NCI-H2029 treated with DMSO at 0.1 percent for 48 hours (cell line): ENCODE measurements at regions not wholly inside any gene's neighbourhood (a gene's known extent, or its start where the extent isn't known, plus 50 kb on each side); places are given as distances from the start of the nearest gene placed in this dataset.
"Not testable (repeated sequence)": the region's sequence is repeated elsewhere in the genome, so short reads cannot be mapped to it uniquely, and the experiment has no call there.

Source experiments
- DNase-seq: peaks from one replicate; lab custom pipeline; 2025; lab: John Stamatoyannopoulos, UW

DNA sequence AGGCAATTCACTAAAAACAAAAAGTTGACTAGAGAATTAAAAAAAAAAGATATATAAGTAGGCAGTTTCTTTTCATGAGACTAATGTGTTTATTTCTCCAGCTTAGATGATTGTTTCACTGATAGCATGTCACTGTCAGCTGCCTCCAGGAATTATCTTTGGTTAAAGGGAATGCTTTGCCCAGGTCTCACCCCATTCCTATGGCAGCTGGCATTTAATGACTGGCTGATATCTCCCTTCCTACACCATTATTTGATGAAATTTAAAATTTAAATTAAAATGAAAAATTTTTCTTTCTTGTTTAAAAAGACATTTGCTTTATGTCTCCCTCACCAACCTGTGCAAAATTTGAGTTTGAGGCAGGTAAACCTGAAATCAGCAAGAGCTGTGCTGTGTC lies 214.5 kb upstream of the PRSS1 start:
- no peak for DNase-seq

DNA sequence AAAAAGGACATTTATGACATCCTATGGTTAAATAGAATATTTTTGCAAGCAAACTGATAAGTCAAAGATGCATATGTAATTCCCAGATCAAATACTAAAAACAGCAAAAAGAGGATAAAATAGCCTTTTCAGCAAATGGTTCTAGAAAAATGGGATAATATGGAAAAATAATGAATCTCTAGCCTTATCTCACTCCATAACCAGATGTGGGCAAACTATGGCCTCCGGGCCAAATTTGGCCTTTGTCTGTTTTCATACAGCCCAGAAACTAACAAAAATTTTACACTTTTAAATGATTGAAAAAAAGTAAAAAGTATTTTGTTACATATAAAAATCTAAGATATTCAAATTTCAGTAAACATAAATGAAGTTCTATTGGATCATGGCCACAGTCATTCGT lies 215.4 kb upstream of the PRSS1 start:
- no peak for DNase-seq

DNA sequence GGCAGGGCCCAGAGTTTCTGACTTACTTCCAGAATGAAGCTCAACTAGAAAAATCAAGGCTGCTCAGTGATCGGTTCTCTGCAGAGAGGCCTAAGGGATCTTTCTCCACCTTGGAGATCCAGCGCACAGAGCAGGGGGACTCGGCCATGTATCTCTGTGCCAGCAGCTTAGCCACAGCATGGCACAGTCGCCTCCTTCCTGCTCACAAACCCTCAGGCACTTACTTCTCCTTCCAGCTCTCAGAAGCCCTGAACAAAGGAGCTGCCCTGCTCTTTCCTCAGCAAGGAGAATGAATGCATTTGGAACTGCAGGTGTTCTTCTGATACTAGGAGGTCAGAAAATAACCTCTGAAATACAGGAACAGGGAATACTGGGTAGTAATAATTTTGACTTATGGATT lies 219.7 kb upstream of the PRSS1 start:
- DNase-seq, result no peak

DNA sequence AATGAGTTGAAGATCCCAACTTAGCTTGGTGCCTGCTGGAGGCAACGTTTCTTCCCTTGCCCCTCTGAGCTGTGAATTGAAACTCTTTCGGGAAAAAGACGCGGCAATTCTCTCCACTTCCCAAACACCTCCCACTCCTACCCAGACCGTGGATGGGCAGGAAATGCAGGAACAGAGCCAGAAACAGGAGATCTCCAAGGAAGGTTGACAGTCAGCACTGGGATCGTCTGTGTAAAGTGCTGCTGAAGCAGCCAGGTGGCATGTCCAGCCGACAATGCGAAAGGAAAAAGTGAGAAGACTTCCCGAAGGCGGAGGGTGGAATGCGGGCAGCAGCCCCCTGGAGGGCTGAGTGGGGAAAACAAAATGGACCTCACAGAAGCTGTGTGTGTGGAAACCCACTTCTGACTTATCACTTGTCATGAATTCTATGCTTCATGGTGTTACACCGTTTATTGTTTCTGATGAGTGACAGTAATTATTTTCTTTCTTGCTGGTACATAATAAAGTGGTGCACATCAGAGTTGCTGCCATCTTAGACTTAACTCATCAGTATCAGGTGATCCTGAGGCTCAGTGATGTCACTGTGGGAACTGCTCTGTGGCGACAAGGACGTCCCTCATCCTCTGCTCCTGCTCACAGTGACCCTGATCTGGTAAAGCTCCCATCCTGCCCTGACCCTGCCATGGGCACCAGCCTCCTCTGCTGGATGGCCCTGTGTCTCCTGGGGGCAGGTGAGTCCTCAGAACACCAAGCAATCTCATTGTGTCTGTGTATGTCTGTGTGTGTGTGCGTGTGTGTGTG lies 220.5 kb upstream of the PRSS1 start:
- DNase-seq, result no peak

DNA sequence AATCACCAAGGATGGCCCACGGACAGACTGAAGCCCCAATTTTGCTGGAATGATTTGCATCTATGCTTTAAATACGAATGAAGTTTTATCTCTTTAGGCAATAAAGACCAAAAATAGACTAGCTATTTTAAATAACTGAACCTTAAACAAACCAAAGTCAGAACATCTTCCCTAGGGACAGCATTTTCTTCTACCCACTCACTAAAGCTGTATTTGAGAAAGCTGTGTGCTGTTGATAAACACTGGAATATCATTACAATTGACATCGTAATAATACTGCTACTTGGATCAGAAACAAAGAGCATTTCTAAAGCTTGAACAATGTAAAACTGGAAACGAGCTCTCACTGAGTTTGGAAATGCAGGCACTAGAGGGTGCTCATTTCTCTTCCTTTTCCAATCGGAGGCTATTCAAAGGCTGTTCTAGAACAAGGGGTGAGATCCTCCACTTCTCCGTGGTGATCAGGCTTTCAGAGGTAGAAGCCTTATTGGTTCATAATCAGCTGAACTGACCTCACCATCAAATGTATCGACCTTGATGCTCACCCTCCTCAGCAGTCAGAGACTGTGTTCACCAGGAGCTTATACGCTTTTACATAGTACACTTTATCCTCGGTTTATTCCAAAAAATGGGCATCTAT lies 225.3 kb upstream of the PRSS1 start:
- no peak for DNase-seq

DNA sequence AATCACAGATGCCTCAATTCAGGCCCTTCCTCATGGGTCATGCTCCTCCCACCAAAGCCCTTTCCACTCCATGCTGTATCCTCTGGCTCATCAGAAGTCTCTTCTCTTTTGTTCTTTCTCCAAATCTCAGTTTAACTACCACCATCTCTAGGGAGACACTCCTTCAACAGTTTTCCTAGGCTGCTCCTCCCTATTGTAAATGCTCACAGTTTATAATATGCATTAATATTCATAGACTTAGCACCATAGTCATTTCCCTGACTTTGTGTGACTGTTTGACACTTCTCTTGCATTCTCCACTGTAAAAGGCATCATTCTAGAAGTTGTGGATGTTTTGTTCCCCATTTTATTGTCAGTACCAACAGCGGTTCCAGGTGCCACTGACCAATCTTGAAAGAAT lies 226.5 kb upstream of the PRSS1 start:
- no peak for DNase-seq

DNA sequence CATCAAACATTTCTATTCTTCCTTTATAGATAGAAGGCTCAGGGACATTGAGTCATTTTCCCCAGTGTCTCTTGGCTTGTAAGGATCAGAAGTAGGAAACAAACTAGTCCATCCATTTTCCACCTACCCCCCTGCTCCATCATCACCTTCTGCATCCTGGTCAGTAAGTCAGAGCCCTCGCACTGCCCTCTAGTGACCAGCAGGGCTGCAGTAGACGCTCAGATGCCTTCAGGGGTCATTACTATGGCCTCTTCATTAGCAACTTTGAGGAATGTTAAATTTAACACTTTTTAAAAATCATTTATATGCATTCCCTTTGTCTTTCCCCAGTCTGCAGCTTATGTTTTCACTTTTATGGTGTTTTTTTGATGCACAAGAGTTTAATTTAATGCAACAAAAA lies 228.4 kb upstream of the PRSS1 start:
- not testable (repeated sequence) for DNase-seq

DNA sequence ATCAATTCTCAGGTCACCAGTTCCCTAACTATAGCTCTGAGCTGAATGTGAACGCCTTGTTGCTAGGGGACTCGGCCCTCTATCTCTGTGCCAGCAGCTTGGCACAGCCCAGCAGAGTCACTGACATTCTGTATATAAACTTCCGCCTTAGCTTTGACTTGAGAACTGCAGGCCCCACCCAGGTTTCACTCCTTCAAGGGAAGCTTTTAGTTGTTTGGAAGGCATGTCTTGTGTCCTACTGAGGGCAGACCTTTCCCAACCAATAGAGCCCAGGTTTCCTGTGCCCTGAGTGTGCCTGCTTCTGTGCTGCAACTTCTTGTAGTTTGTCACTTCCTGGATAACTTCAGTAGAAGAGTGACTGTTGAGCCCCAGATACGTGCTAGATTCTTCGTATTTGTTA lies 228.8 kb upstream of the PRSS1 start:
- not testable (repeated sequence) for DNase-seq

DNA sequence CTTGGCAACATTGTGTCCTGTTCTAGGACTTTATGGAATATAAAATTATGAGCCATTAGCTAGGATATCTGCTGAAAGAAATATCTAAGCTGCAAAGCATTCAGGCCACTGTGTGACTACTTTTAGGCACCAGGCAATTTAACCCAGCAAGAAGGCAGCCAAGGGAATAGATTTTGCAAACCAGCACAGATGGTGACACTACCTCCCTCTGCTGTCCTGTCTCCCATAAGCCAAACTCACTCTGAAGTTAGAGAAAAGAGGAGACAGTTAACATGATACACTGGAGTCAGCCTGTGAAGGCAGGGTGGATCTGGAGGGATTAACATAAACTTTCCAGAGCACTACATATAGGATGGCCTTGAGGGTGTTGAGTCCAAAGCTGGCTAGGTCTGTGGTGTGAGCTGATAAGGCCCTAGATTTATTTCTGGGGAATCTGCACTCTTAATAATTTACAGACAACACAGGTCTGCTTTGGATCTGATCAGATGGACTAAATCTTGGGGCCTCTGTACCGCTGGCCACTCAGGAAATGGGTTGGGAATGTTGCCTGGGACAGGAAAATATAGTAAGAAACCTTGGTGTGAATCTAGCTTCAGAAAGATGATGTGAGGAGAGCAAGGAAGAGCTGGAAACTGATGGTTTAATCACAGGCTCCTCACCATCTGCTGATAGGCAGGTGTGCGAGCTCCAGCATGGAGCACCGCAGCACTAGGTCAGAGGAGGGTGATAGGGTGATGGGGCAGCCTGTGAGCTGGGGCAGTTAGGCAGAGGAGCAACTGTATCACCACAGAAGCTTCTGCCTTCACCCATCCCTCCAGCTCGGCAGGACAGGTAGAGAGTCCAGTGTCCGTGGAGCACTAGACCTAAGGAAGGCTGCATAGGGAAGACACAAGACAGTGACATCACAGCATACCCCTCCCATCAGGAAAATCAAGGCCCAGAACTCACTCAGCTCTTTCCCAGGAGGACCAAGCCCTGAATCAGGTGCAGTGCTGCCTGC lies 229.9 kb upstream of the PRSS1 start:
- no peak for DNase-seq

DNA sequence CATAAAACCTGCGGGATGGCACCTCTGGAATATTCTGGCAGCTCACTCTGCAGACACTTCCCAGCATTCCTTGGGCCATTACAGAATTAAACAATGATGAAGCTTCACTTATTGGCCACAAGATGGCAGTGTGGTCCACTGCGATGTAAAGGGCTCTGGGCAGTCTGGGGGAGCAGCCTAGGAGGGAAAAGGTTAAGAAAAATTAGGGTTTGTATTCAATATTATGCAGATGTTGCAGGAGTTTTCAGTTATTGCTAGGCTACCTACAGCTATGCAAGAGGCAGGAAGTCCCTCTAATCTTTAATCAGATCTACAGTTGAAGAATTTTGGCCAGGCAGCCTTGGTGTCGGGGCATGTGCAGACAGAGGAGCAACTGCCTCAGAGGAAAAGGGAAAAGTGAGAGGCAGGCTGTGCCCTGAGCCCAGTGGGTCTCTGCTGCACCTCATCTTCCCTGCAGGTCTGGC lies 233.2 kb upstream of the PRSS1 start:
- DNase-seq, result no peak

DNA sequence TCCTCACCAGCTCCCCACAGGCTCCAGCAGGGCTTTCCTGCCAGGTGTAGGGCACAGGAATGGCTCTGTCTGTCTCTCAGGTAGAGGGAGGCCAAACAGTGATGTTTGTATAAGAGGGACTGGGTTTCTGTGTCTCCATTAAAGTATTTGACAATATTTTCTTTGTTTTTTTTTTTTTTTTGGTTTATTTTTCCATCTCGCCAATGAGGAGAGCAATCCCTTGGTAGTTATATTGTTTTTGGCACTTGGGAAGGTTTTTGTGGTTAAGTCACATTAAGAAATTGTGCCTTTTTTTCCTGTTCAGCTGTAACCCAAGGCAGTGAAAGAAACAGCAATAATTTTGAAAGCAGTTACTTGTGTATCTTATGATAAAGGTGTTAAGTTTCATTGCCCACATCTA lies 234.6 kb upstream of the PRSS1 start:
- not testable (repeated sequence) for DNase-seq

DNA sequence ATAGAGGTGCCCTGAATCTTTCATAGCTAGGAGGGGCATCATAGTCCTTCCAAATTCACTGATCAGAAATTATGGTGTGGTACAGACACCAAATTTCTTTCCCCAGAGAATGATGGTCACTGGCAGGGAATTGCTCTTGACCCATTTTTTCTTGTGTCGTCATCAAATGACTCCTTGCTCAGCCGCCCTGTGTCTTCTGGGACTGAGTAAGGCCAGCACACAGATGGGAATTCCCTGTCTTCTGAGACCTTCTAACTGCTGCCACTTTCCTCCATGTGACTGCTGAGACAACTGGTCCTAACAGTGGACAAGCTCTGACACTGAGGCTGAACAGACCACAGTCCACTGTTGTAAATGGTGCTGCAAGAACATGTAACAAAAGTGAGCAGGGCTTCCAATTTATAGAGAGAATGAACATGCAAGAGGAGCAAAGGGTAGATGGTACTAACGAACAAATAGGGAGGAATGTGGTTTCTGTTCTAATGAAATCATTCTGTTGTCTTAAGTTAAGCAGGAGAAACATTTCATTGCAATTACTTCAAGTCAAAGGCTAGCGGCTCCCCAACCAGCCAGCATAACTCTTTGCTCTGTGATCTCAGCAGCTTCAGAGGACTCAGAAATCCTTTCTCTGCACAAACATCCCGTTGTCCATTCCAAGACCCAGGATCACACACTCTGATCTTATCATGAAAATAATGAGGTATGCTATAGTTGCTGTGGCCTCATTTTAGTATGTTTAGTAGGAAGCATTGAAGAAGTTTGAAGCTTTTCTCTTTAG lies 235.9 kb upstream of the PRSS1 start:
- DNase-seq, result no peak

DNA sequence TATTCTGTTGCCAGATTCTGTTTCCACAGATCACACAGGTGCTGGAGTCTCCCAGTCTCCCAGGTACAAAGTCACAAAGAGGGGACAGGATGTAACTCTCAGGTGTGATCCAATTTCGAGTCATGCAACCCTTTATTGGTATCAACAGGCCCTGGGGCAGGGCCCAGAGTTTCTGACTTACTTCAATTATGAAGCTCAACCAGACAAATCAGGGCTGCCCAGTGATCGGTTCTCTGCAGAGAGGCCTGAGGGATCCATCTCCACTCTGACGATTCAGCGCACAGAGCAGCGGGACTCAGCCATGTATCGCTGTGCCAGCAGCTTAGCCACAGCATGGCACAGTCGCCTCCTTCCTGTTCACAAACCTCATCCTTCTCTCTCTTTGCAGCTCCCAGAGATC lies 237.5 kb upstream of the PRSS1 start:
- no peak for DNase-seq

DNA sequence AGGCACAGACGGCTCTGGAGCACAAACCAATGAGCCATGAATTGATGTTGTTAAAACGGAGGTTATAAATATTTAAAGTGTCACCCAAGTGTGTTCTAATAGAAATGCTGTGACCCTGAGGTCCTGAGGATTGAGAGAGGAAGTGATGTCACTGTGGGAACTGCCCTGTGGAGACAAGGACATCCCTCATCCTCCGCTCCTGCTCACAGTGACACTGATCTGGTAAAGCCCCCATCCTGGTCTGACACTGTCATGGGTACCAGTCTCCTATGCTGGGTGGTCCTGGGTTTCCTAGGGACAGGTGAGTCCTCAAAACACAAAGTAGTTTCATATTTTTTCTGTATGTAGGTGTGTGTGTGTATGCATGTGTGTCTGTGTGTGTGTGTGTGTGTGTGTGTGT lies 237.9 kb upstream of the PRSS1 start:
- DNase-seq, result no peak

DNA sequence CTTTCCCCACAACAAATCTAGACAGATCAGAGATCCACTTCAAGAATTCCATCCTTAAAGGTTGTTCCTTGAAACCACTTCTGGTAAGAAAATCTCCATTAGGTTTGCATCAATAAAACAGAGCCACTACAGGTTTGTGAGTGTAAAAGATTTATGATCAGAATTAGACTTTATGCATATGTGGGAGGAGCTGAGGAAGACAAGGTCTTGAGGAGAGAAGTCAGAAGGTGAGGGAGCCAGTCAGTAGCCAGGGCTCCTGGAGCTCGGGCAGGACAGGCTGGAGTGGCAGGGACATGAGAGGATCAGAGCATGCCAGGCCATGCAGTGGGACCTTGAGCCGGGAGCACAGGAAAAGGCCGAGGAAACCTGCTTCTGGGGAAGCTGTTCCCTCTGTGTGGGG lies 240.0 kb upstream of the PRSS1 start:
- DNase-seq, result not testable (repeated sequence)

DNA sequence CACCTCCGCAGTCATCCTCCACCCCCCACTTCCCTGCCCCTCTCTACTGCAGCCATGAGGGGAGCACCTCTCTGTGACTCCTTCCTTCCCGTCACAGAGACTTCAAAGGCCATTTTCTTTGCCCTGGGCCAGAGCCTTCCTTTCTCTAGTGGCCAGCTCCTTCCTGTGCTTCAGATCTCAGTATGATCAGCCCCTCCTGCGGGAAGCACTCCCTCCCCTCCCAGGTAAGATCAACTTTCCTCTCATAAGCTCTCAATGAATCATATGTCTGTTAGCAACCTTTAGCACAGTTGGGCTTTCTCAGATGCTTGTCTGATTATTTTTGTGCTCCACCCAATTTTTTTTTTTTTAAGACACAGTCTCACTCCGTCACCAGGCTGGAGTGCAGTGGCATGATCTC lies 241.0 kb upstream of the PRSS1 start:
- DNase-seq, result no peak

DNA sequence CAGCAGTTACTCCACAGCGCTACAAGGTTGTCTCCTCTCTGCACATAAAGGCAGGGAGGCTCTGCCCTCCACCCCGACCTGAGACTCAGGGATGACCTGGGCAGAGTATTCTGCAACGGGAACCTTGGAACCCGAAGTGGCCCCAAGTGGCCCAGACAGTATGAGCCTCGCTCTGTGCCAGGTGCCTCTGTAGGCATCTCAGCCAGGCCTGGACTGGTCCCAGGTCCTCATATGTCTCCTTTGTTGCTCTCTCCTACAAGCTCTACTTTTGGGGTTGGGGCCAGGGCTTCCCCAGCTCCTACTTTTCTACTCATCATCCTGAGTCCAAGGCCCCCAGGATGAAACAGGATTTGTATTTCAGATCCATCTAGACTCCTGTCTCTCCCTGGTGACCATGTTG lies 241.5 kb upstream of the PRSS1 start:
- DNase-seq, result no peak

DNA sequence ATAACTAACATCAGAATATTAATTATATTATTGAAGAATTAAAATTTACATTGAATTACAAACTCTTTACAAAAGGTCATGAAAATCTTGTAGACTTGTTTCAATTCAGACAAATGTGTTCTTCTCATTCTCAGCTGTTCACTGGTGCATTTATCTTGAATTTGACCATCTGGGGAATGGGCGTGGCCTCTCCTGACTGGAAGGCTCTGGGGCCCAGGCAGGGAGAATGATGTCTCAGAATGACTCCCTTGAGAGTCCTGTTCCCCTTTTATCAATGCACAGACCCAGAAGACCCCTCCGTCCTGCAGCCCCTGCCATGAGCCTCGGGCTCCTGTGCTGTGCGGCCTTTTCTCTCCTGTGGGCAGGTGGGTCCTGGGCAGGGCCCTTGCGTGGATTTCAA lies 242.2 kb upstream of the PRSS1 start:
- not testable (repeated sequence) for DNase-seq

DNA sequence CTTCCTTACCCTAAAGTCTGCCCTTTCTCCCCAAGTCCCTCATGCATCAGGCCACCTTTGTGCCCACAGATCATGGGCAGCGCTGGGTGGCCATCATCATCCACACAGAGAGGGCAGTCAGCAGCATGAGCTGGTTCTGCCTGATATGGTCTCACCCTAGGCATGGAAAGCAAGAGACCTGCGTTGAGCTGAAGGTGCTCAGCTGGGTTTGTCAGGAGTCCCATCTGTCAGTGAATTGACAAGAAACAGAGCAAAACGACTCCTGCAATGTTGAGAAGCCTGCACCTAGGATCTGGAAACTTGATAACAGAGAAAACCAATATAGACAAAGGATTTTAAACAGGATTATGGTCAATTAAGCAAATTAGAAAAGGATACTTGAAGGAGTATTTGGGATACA lies 242.7 kb upstream of the PRSS1 start:
- no peak for DNase-seq

DNA sequence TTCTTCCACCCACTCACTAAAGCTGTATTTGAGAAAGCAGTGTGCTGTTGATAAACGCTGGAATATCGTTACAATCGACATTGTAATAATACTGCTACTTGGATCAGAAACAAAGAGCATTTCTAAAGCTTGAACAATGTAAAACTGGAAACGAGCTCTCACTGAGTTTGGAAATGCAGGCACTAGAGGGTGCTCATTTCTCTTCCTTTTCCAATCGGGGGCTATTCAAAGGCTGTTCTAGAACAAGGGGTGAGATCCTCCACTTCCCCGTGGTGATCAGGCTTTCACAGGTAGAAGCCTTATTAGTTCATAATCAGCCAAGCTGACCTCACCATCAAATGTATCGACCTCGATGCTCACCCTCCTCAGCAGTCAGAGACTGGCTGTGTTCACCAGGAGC lies 245.3 kb upstream of the PRSS1 start:
- not testable (repeated sequence) for DNase-seq

DNA sequence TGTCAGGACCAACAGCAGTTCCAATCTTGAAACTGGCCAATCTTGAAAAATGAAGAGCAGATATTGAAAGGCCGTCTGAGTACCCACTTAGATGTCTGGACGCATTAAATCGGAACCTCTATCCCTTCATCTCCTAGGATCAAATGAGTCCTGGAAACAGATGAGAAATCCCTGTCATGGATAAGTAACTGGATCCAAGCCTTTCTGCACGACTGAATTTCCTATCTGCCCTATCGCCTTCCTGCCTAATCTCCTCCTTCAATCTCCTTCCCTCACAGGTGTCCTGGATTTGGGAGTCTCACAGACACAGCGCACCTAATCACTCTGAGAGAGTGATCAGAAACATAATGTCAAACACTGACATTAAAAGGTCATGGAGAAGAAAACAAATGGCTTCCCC lies 245.2 kb upstream of the PRSS58 start:
- no peak for DNase-seq

DNA sequence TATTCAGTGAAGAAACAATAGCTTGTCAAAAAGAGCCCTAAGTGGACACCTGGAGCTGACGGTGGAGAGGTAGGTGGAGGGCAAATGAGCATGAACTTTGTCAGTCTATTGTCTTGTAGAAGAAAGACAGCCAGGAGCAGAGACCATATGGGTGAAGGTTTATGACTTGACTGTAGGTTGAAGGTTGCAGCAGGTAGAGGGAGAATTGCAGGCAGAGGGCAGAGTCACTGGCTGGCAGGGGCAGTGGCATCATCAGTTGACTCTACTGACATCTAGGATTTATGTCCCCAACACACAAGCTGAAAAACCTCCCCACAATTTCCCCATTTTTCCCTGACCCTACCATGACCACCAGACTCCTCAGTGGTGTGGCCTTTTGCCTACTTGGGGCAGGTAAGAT lies 243.6 kb upstream of the PRSS58 start:
- no peak for DNase-seq
